Fibroblast of gingiva (primary cell): ENCODE measurements at regions not wholly inside any gene's neighbourhood (a gene's known extent, or its start where the extent isn't known, plus 50 kb on each side); places are given as distances from the start of the nearest gene placed in this dataset.

Experiments used
- DNase-seq: peaks from one replicate; pipeline ENCODE4 v3.0.0-alpha.2; 2011; ENCODE audit warnings: low read depth

GRCh38 chr11:109972181-109972715, 120.9 kb upstream of the ZC3H12C start:
- no peak for DNase-seq

DNA sequence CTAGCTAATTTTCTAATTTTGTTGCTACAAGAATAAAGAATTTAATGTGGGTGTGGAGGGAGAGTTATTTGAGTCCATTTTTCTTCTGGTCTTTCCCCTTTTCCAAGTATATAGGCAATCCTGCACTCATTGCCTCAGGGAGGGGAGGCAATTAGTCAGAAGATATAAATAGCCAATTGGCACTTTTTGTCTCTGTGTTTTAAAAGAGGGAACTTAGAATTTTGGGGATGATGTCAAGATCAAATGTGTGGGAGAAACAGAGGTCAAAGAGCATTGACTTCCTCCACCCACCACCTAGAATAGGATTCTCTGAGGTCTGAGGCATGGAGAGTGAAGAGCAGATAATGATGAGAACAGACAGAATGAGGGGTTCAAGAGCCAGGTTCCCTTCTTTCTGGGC, 120.3 kb upstream of the ZC3H12C start:
- DNase-seq: no peak

- no peak for DNase-seq
Observed at GRCh38 chr11:109973486-109973885, 119.7 kb upstream of the ZC3H12C start.

GRCh38 chr11:109974523-109974922, 118.7 kb upstream of the ZC3H12C start:
- DNase-seq: no peak

DNA sequence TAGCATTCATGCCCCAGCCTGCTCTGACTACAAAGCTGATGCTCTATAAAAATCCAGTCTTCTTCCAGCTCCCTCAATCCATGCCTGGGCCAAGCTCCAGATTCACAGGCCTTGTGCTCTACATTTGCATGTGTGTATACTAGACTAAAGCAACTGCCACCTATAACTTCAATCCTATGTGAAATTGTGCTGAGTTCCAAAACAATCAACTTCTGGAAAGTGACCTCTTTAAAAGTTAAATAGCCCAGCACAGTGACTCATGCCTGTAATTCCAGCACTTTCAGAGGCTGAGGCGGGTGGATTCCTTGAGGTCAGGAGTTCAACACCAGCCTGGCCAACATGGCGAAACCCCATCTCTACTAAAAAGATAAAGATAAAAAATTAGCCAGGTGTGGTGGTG, 114.3 kb upstream of the ZC3H12C start:
- DNase-seq: peak; percentile 2

DNA sequence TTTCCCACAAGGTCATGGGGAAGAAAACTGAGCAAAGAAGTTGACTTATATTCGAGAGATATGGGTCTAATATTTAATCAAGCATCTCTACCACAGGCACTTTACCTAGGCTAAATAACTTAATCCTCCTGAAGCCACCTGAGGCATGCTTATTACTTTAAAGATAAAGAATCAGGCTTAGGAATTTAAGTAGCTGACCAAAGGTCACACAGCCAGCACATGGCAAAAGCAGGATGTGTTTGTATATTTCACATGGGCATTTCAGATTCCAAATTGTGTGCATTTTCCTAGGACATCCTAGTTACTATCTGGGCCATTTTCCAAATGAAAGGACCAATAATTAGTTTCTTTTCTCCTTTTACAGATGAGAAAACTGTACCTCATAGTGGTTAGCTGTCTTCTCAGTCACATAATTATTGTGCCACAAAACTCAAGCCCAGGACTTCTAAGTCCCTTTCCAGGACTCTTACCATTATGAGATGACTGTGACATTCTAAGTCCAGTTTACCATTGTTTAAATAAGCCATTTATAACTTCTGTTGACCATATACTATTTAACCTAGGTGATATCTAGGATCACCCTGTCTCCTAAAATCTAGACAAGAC, 112.1 kb upstream of the ZC3H12C start:
- no peak for DNase-seq

GRCh38 chr11:109983358-109983757, 109.8 kb upstream of the ZC3H12C start:
- DNase-seq: no peak

DNA sequence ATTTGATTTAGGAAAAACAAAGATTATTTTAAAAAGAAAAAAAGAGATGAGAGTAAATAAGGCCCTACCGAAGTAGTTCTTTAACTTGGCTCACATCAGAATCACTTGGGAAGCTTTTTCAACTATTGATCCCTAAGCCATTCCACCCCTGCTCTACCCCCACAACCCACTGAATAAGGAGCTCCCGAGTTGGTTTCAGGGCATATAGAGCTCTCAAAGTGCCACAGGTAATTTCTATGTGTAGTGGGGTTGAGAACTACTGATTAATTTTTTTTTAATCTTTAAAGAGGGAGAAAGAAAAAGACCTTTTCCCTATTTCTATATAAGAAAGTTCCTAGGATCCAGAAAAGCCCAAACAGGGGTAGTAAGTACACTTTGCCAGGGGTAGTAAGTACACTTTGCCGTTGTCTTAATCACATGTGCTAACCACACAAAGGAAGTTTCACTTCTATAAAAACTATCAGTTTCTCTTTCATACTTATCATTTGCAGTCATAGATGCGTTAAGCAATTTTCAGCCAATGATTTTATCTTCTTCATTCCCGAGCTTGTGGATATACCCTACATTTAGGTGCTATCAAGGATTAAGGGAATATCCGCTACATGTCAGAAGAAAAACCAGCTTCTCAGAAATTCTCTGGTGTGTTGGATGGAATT, 108.4 kb upstream of the ZC3H12C start:
- DNase-seq: no peak

- DNase-seq: no peak
Observed at GRCh38 chr11:109986488-109986887, 106.7 kb upstream of the ZC3H12C start.

- DNase-seq: no peak
Observed at GRCh38 chr11:109991835-109992234, 101.4 kb upstream of the ZC3H12C start.

GRCh38 chr11:109993786-109994185, 99.4 kb upstream of the ZC3H12C start:
- no peak for DNase-seq

- no peak for DNase-seq
Observed at GRCh38 chr11:109994907-109995306, 98.3 kb upstream of the ZC3H12C start.

- no peak for DNase-seq
Observed at GRCh38 chr11:109996060-109996459, 97.1 kb upstream of the ZC3H12C start.

GRCh38 chr11:109998921-109999320, 94.3 kb upstream of the ZC3H12C start:
- DNase-seq: no peak

- DNase-seq: peak; percentile 89
Observed at GRCh38 chr11:110000031-110000502, 93.1 kb upstream of the ZC3H12C start.

- DNase-seq: no peak
Observed at GRCh38 chr11:110000850-110001249, 92.3 kb upstream of the ZC3H12C start.

- no peak for DNase-seq
Observed at GRCh38 chr11:110003426-110003825, 89.8 kb upstream of the ZC3H12C start.

DNA sequence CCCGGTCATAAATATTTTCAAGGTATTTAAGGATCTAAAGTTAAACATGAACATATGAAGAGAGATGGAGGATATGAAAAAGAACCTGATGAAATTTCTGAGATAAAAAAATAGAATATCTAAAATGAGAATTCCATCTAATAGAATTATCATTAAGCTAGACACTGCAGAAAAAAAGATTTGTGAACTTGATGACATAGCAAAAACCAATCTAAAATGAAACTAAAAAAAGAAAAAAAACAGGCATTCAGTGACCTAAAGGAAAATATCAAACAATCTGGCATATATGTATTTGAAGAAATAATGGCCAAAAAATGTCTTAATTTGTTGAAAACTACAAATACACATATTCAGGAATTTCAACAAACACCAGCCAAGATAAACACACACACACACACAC, 81.6 kb upstream of the ZC3H12C start:
- no peak for DNase-seq

GRCh38 chr11:110015695-110016094, 77.5 kb upstream of the ZC3H12C start:
- DNase-seq: no peak

- no peak for DNase-seq
Observed at GRCh38 chr11:110019675-110020074, 73.5 kb upstream of the ZC3H12C start.

DNA sequence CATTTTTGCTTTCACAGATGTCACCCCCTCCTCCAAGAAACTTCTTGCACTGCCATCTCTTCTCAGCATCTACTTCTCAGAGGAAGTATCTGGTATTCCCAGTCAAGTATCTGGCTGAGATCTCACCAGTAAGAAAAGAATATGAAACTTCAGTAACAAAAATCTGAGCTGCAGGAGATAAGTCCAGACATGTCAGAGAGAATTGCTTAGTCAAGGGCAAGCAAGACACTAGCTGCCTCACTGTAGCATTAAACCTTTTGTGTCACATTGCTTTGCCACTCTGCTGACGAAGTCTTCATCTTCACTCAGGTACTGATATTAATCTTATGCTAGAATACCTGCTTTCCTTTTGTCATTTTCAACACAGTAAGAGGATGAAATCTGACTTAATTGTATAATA, 70.6 kb upstream of the ZC3H12C start:
- DNase-seq: no peak

- no peak for DNase-seq
Observed at GRCh38 chr11:110023711-110024110, 69.5 kb upstream of the ZC3H12C start.

DNA sequence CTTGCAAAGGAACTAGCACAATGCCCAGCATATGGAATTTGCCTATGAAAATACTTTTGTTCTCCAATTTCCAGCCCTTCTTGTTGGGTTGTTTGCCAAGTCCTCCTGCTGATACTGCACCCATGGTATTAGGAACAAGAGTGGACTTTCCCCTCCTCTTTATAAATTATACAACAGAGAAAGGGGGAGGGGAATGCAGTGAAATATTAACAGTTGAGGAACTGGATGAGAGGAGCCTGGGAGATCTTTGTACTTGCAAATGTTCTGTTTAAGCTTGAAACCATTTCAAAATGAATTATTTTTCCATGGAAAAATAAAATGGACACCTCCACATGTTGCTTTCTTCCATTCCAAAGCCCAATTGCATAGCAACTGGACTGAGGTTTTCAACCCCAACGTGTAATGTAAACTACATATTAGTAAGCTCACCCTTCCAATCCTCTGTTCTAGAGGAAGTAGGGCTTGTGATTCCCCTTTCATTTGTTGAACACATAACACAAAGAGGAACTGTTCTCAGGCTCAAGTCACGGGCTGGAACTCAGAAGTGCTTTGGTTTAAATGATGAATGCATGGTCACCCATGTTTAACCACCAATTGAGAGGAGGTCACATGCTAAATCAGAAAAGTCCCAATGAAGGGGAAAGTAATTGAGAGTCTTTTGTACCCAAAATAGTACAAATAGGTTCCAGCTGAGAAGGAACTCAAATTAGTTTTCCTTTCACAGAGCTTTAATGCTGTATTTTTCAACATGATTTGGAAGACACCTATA, 66.2 kb upstream of the ZC3H12C start:
- DNase-seq: no peak
